HUES64 (cell line): ENCODE measurements at regions not wholly inside any gene's neighbourhood (a gene's known extent, or its start where the extent isn't known, plus 50 kb on each side); places are given as distances from the start of the nearest gene placed in this dataset.

Source experiments
- H3K27ac ChIP-seq: 2 replicates; pipeline ENCODE4 v1.7.0; 2013; ENCODE audit warnings: low read depth, low read length, inconsistent platforms
- H3K27me3 ChIP-seq: 2 replicates; pipeline ENCODE4 v1.6.1; 2013; ENCODE audit warnings: mild to moderate bottlenecking, low read length; ENCODE audit not compliant: insufficient read depth
- H3K36me3 ChIP-seq: 2 replicates; pipeline ENCODE4 v1.6.1; 2013; ENCODE audit warnings: mild to moderate bottlenecking, low read length; ENCODE audit not compliant: insufficient read depth
- H3K4me1 ChIP-seq: 2 replicates; pipeline ENCODE4 v1.6.1; 2013; ENCODE audit warnings: mild to moderate bottlenecking, low read length, moderate library complexity; ENCODE audit not compliant: insufficient read depth
- H3K4me3 ChIP-seq: 2 replicates; pipeline ENCODE4 v1.5.1; 2013; ENCODE audit warnings: mild to moderate bottlenecking, low read length, moderate library complexity
- H3K9ac ChIP-seq: 2 replicates; pipeline ENCODE4 v1.6.1; 2013; ENCODE audit warnings: mild to moderate bottlenecking, low read depth, low read length
- H3K9me3 ChIP-seq: 2 replicates; pipeline ENCODE4 v1.6.1; 2013; ENCODE audit warnings: low read depth, low read length; ENCODE audit not compliant: insufficient read depth
- WGBS: fragments of 150-250, 120-280 bp; methylation state at CpG from one replicate; pipeline ENCODE4 v1.1.7; 2013; ENCODE audit warnings: missing lambda C conversion rate; 5-methylcytosine and 5-hydroxymethylcytosine counted together

GRCh38 chr6:62740596-62740995 is 454.6 kb upstream of the KHDRBS2 start:
- Histone ChIP-seq H3K27me3 (no peaks in the 10 kb centered on the region), H3K4me1 (no peaks in the 10 kb centered on the region), H3K9me3 (no peaks in the 10 kb centered on the region), H3K27ac (no peak overlapping the region), H3K4me3 (no peak overlapping the region), H3K9ac (no peak overlapping the region), H3K36me3 (no peaks in the 10 kb centered on the region)
- WGBS = 97% methylated on average over 5 of the region's 5 CpGs

GRCh38 chr6:62740171-62740570 is 454.1 kb upstream of the KHDRBS2 start:
- no peaks in the 10 kb centered on the region for H3K9me3 ChIP-seq
- no peak overlapping the region for H3K27ac ChIP-seq
- no peaks in the 10 kb centered on the region for H3K27me3 ChIP-seq
- WGBS = 86% methylated on average over 2 of the region's 2 CpGs
- no peaks in the 10 kb centered on the region for H3K36me3 ChIP-seq
- no peaks in the 10 kb centered on the region for H3K4me1 ChIP-seq
- no peak overlapping the region for H3K4me3 ChIP-seq
- no peak overlapping the region for H3K9ac ChIP-seq

DNA sequence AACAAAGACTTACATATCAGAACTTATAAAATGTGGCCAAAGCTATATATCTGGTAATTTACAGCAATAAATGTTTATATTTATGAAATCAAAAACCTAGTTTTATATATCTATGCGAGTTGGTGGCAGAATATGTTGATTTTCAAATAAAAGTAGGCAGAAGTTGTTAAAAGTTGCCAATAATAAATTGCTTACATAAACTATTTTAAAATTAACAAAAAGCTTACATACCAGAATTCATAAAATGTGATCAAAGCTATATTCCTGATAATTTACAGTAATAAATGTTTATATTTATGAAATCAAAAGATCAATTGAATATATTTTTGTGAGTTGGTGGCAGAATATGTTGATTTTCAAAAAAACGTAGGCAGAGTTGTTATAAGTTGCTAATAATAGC is 451.8 kb upstream of the KHDRBS2 start:
- no peak overlapping the region for H3K9ac ChIP-seq
- no CpG with 5 or more reads among the region's 2 CpGs for WGBS

GRCh38 chr6:62721408-62721807 is 435.4 kb upstream of the KHDRBS2 start:
- WGBS = 98% methylated on average over 2 of the region's 2 CpGs
- Histone ChIP-seq H3K27me3 (no peaks in the 10 kb centered on the region), H3K36me3 (no peaks in the 10 kb centered on the region), H3K9ac (no peak overlapping the region), H3K4me1 (no peaks in the 10 kb centered on the region), H3K4me3 (no peak overlapping the region), H3K9me3 (no peaks in the 10 kb centered on the region), H3K27ac (no peak overlapping the region)

More for the DNA sequence above, 451.8 kb upstream of the KHDRBS2 start:
- H3K27me3 ChIP-seq = no peaks in the 10 kb centered on the region
- H3K36me3 ChIP-seq = no peaks in the 10 kb centered on the region
- H3K27ac ChIP-seq = no peak overlapping the region
- H3K4me1 ChIP-seq = no peaks in the 10 kb centered on the region
- no peaks in the 10 kb centered on the region for H3K9me3 ChIP-seq
- H3K4me3 ChIP-seq = no peak overlapping the region

DNA sequence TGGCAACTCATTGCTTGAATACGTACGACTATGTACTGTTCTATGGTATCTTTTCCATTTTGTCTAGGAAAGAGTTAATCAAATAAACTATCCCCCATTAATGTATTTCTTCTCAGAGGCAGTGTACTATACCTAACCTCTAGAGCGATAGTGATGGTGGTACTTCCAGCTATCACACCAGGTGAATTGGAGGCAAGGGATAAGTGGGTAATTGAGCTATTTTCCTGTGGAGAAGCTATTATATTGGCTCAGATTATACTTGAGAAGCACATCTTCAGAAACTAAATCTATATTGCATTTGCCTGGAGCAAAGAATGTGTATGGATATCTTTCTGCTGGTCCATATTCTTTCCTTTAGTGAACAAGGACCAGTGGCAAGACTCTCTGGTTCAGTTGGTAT is 430.7 kb upstream of the KHDRBS2 start:
- Histone ChIP-seq H3K9ac (no peak overlapping the region), H3K9me3 (no peaks in the 10 kb centered on the region), H3K4me3 (no peak overlapping the region), H3K36me3 (no peaks in the 10 kb centered on the region), H3K4me1 (peaks cover 20% of the 10 kb centered on the region), H3K27ac (no peak overlapping the region), H3K27me3 (no peaks in the 10 kb centered on the region)
- 100% methylated on average over 1 of the region's 3 CpGs for WGBS

DNA sequence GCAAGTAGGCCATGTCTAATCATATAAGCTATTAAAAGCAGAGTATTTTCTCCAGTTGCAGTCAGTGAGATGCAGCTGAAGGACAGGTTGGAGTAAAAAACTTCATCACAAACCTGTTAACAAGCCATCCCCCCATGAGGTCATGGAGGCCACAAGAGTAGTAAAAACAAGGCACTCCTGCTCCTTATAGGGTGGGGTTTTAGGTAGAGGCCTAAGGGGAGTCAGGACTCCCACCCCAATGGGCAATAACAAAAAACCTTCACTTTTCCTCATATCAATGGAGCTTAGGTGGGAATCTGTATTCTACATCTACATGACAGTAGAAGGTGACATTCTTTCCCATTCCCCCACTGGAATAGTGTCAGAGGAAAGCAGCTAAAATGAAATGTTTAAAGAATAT is 428.1 kb upstream of the KHDRBS2 start:
- Histone ChIP-seq H3K27ac (peak overlapping the region; percentile 75; the same call in 1 of the 2 replicates), H3K4me3 (no peak overlapping the region; the same call in 1 of the 2 replicates), H3K27me3 (no peaks in the 10 kb centered on the region), H3K9ac (no peak overlapping the region), H3K4me1 (peaks cover 20% of the 10 kb centered on the region), H3K9me3 (no peaks in the 10 kb centered on the region), H3K36me3 (no peaks in the 10 kb centered on the region)

DNA sequence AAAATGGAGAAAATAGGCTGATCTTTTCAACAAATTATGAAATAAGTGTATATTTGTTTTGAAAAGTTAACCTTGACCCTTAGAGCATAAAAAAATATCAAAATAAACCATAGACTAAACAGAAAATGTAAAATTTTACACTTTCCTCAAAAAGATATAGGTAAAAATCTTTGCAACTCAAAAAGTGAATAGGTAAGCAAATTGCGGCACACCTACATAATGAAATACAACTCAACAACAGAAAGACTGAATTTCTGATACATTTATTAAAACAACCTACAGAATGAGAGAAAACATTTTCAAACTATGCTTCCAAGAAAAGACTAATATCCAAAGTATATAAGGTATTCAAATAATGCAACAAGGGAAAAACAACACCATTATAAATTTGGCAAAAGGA is 425.7 kb upstream of the KHDRBS2 start:
- Histone ChIP-seq H3K27ac (no peak overlapping the region), H3K4me3 (no peak overlapping the region), H3K27me3 (no peaks in the 10 kb centered on the region), H3K4me1 (peaks cover 20% of the 10 kb centered on the region), H3K9ac (no peak overlapping the region), H3K36me3 (no peaks in the 10 kb centered on the region), H3K9me3 (no peaks in the 10 kb centered on the region)
- whole genome bisulfite sequencing = 100% methylated on average over 1 of the region's 1 CpG

DNA sequence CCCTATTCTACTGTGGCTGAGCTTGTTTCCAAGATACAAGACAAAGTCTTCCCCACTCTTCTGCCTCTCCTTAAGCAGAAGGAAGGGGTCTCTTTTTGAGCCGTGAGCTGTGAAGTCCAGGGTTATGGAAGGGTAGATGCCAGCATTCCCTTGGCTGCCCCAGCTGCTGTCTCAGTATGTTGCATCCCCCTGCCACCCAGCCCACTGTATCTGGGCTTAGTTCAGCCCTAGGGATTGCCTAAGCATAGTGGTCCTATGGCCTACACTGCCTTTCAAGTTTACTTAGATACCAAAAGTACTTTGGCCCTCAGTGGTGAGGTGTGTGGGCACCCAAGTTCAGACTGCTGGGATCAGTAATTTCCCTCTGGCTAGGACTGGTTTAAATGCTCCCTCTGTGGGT is 421.9 kb upstream of the KHDRBS2 start:
- Histone ChIP-seq H3K9ac (no peak overlapping the region), H3K4me1 (no peaks in the 10 kb centered on the region), H3K36me3 (no peaks in the 10 kb centered on the region), H3K4me3 (no peak overlapping the region), H3K27ac (no peak overlapping the region), H3K9me3 (no peaks in the 10 kb centered on the region), H3K27me3 (no peaks in the 10 kb centered on the region)
- WGBS = 100% methylated on average over 1 of the region's 1 CpG

GRCh38 chr6:62707156-62707555 is 421.1 kb upstream of the KHDRBS2 start:
- Histone ChIP-seq H3K27me3 (no peaks in the 10 kb centered on the region), H3K9me3 (no peaks in the 10 kb centered on the region), H3K27ac (no peak overlapping the region), H3K4me3 (no peak overlapping the region), H3K4me1 (no peaks in the 10 kb centered on the region), H3K9ac (no peak overlapping the region), H3K36me3 (no peaks in the 10 kb centered on the region)
- WGBS = 98% methylated on average over 1 of the region's 1 CpG

DNA sequence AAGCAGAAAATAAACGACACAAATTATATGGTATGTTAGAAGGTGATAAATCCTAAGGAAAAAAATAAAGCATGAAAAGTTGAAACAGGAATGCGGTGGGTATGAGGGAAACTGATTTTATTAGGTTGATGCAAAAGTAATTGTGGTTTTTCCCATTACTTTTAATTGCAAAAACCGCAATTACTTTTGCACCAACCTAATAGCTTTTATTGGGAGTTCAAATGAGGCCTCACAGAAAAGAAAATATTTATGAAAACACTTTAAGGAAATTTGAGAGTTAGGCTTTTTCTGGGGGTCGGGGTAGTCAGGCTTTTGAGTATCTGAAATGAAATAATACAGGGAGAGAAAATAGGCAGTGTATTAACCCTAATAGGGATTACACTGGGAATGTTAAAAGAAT is 397.0 kb upstream of the KHDRBS2 start:
- H3K36me3 ChIP-seq = no peaks in the 10 kb centered on the region
- no peaks in the 10 kb centered on the region for H3K4me1 ChIP-seq
- no peaks in the 10 kb centered on the region for H3K27me3 ChIP-seq
- H3K9ac ChIP-seq = no peak overlapping the region
- WGBS = 90% methylated on average over 3 of the region's 4 CpGs
- H3K9me3 ChIP-seq = peaks cover 3% of the 10 kb centered on the region
- no peak overlapping the region for H3K4me3 ChIP-seq
- no peak overlapping the region for H3K27ac ChIP-seq

GRCh38 chr6:62681108-62681507 is 395.1 kb upstream of the KHDRBS2 start:
- WGBS = 86% methylated on average over 1 of the region's 1 CpG
- Histone ChIP-seq H3K27ac (no peak overlapping the region), H3K9ac (no peak overlapping the region), H3K36me3 (no peaks in the 10 kb centered on the region), H3K4me1 (no peaks in the 10 kb centered on the region), H3K4me3 (no peak overlapping the region), H3K27me3 (no peaks in the 10 kb centered on the region), H3K9me3 (peaks cover 12% of the 10 kb centered on the region)

DNA sequence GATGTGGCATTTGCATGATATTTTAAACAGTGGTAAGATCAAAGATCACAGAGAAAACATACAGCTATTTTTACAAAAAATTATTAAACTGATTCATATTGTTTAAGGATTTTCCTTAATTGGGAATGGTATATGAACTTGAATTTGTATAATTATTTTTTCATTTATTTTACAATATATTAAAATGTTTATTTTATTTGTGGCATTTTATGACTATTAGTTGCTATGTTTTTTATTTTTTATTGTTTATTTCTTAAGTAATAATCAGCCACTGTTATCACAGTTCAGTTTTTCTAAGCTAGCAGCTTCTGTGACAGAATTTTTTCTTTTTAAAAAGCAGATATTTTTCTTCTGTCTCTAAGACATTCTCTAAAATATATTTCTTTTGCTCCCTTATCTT is 387.0 kb upstream of the KHDRBS2 start:
- Histone ChIP-seq H3K36me3 (no peaks in the 10 kb centered on the region), H3K4me3 (no peak overlapping the region), H3K27ac (no peak overlapping the region), H3K4me1 (no peaks in the 10 kb centered on the region), H3K27me3 (no peaks in the 10 kb centered on the region), H3K9ac (no peak overlapping the region), H3K9me3 (peaks cover 9% of the 10 kb centered on the region; the same call in 1 of the 2 replicates)
